ENCODE measurements at regions not wholly inside any gene's neighbourhood (a gene's known extent, or its start where the extent isn't known, plus 50 kb on each side); places are given as distances from the start of the nearest gene placed in this dataset.
"Not testable (repeated sequence)": the region's sequence is repeated elsewhere in the genome, so short reads cannot be mapped to it uniquely, and the experiment has no call there.

DNA sequence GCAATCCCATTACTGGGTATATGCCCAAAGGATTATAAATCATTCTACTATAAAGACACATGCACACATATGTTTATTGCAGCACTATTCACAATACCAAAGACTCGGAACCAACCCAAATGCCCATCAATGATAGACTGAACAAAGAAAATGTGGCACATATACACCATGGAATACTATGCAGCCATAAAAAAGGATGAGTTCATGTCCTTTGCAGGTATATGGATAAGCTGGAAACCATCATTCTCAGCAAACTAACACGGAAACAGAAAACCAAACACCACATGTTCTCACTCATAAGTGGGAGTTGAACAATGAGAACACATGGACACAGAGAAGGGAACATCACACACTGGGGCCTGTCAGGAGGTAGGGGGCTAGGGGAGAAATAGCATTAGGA is 235.7 kb downstream of the PTN start:
- not testable (repeated sequence) for DNase-seq

GRCh38 chr7:137103526-137103925 is 235.1 kb downstream of the CHRM2 start:
- peak; percentile 42 for DNase-seq

DNA sequence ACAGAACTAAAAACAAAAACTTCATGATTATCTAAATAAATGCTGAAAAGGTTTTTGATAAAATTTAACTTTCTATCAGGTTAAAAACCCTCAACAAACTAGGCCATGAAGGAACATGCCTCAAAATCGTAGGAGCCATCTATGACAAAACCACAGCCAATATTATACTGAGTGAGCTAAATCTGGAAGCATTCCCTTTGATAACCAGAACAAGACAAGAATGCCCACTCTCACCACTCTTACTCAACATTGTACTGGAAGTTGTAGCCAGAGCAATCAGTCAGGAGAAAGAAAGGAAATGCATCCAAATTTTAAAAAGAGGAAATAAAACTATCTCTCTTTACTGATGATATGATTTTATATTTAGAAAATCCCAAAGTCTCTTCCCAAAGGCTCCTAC is 228.7 kb downstream of the CHRM2 start:
- no peak for DNase-seq

GRCh38 chr7:137096607-137097006 is 228.2 kb downstream of the CHRM2 start:
- DNase-seq = no peak

DNA sequence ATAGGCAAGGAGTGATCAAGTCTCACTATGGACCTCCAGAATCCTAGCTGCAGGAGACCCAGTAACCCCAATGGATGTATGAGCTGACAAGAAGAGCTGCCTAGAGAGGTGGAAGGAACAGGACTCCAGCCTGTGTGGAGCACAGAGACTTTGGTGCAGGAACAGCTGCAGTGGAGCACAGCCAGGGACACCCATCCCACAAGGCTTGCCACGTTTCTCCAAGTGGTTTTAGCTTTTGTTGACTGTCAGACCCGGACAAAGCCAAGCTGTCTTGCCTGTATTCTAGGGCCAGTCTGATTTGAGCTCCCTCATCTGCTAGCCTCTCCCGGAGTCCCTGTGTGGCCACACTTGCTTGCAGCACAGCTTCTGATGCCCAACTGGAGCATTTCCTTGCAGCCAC is 224.7 kb downstream of the CHRM2 start:
- DNase-seq = no peak

DNA sequence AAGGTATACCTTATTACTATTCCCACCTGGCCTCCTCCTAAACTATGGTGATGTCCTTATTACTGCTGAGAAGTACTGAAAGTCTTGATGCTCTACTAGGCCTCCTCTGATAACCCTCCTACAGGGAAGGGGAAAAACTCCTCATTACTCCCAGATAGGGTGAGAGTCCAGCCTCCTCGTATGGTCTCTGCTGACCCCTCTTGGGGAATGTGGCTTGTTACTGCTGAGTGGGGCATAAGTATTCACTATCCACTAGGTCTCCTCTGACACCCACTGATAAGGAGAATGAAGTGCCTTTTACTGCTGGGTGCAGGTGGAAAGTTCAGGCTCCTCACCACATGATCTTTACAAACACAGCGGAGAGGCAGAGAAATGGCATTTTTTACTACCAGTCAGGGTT is 222.9 kb downstream of the CHRM2 start:
- peak; percentile 79 for DNase-seq

DNA sequence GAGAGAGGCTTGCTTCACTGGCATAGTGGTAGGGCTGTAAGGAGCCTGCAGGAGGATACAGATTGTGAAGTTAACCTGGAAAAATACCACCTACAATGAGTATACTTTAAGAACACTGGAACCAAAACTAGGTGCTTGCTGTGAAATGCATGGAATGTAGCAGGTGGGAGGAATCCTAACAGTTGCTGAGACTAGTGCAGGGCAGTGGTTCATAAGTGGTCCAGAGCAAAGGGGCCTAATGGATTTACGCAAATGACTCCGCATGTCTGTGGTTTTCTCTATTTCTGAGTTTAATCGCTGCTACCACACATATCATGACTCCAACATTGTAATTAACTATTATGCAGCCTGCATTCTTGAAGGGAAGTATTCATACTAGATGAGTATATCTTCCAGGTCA is 218.4 kb downstream of the CHRM2 start:
- DNase-seq = peak; percentile 83

GRCh38 chr7:137084607-137085380 is 216.3 kb downstream of the CHRM2 start:
- no peak for DNase-seq

DNA sequence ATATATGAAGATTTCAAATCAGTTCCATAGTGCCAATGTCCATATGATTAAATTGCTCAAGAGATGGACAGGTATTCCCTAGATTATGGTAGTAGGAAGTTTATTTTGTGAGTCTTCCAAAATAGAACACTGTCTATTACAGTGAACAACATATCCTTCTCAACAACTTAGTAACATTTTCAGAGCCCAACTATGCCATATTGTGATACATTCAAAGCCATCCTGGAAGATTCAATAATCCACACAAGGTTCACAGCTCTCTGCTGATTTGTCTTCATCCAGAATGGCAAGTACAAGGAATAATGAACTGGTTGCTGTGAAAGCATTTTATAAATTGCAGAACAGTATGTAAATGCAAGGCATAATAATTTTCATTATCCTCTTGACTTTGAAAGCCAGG is 213.9 kb downstream of the CHRM2 start:
- DNase-seq = no peak

GRCh38 chr7:137081321-137082093 is 213.1 kb downstream of the CHRM2 start:
- DNase-seq = no peak

DNA sequence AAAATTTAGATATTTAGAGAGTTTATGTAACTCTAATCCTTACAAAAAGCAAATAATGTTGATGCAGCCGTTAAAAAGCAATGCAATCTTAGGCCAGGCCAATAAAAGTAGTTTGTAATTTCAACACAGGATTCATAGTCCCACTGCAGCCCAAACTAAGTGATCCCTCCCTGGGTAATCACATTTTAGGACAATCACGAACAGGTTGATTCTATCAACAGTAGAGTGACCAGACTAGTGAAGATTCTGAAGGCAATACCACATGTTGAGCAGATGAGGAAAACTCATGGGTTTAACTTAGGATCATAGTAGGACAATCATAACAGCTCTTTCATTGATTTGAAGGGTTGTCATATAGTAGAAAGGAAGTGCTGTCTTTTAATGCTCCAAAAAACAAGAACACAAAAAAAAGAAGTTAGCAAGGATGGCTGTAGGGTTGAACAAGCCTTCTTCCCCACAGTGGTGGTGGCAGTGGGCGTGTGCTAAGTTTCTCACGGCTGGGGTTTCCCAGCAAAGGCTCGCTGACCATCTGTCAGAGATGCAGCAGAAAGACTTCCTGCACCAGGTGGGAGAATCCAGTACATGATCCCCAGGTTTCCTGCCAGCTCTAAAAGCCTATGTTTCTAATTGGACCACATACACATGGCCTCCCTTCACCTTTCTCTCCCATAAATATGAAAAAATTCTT is 212.2 kb downstream of the CHRM2 start:
- no peak for DNase-seq

- DNase-seq = no peak
Measured at GRCh38 chr7:137078781-137079180, 210.3 kb downstream of the CHRM2 start.

- DNase-seq = no peak
Measured at GRCh38 chr7:137074391-137075030, 206.1 kb downstream of the CHRM2 start.

GRCh38 chr7:137073571-137074325 is 205.3 kb downstream of the CHRM2 start:
- DNase-seq = no peak

Measured in islet precursor cell (in vitro differentiated cells).